Astrocyte of the hippocampus (primary cell): ENCODE measurements at regions not wholly inside any gene's neighbourhood (a gene's known extent, or its start where the extent isn't known, plus 50 kb on each side); places are given as distances from the start of the nearest gene placed in this dataset.

Experiments
- DNase-seq: peaks from one replicate; pipeline ENCODE4 v3.0.0; 2011; ENCODE audit warnings: low read depth, low spot score

- no peak for DNase-seq
Measured at GRCh38 chr21:41671859-41672542, 94.9 kb downstream of the RIPK4 start.

- DNase-seq = no peak
Measured at GRCh38 chr21:41671212-41671762, 95.6 kb downstream of the RIPK4 start.

GRCh38 chr21:41670056-41670805 is 96.6 kb downstream of the RIPK4 start:
- no peak for DNase-seq

- no peak for DNase-seq
Measured at GRCh38 chr21:41669533-41669830, 97.4 kb downstream of the RIPK4 start.

GRCh38 chr21:41668686-41669532 is 97.9 kb downstream of the RIPK4 start:
- no peak for DNase-seq

GRCh38 chr21:41668051-41668541 is 98.8 kb downstream of the RIPK4 start:
- no peak for DNase-seq

GRCh38 chr21:41667136-41667535 is 99.7 kb downstream of the RIPK4 start:
- DNase-seq = no peak

- DNase-seq = no peak
Measured at GRCh38 chr21:41666641-41667081, 100.2 kb downstream of the RIPK4 start.

GRCh38 chr21:41665766-41666595 is 100.9 kb downstream of the RIPK4 start:
- DNase-seq = no peak

GRCh38 chr21:41664881-41665765 is 101.7 kb downstream of the RIPK4 start:
- DNase-seq = peak; percentile 85

- DNase-seq = no peak
Measured at GRCh38 chr21:41663805-41664788, 102.8 kb downstream of the RIPK4 start.

GRCh38 chr21:41662761-41663160 is 104.1 kb downstream of the RIPK4 start:
- no peak for DNase-seq

- no peak for DNase-seq
Measured at GRCh38 chr21:41662161-41662560, 104.7 kb downstream of the RIPK4 start.

- DNase-seq = no peak
Measured at GRCh38 chr21:41660748-41661147, 106.1 kb downstream of the RIPK4 start.

- no peak for DNase-seq
Measured at GRCh38 chr21:41659791-41660560, 106.9 kb downstream of the RIPK4 start.

GRCh38 chr21:41656946-41657525 is 109.8 kb downstream of the RIPK4 start:
- no peak for DNase-seq

GRCh38 chr21:41655259-41655658 is 111.6 kb downstream of the RIPK4 start:
- DNase-seq = no peak
